Gastroesophageal sphincter (tissue), 3 donors: ENCODE measurements at regions not wholly inside any gene's neighbourhood (a gene's known extent, or its start where the extent isn't known, plus 50 kb on each side); places are given as distances from the start of the nearest gene placed in this dataset.

Source experiments
- CTCF ChIP-seq, 4 experiments: fragments of 200-600 bp in 2 of 4; fragments of 450-650 bp in 2 of 4; sonication (generic) in 1 of 4; IDR thresholded peaks; one replicate each; pipeline ENCODE4 v1.5.1; 2017 to 2019; ENCODE audit warnings: antibody characterized with exemption in 4 of 4, mild to moderate bottlenecking in 2 of 4, moderate library complexity in 2 of 4
- EP300 ChIP-seq: sonication (generic); formaldehyde crosslinking; IDR thresholded peaks from one replicate; pipeline ENCODE4 v1.6.1; 2017; ENCODE audit warnings: antibody characterized with exemption, mild to moderate bottlenecking
- POLR2A ChIP-seq, 2 donors: fragments of 450-650 bp; IDR thresholded peaks; one replicate each; pipeline ENCODE4 v1.6.1; 2017; ENCODE audit warnings: antibody characterized with exemption in 2 of 2, mild to moderate bottlenecking in 2 of 2, moderate library complexity in 1 of 2
- POLR2AphosphoS5 ChIP-seq: sonication (generic); formaldehyde crosslinking; IDR thresholded peaks from one replicate; pipeline ENCODE4 v1.6.1; 2017; ENCODE audit warnings: antibody characterized with exemption

GRCh38 chr1:230008721-230009120 is 58.3 kb upstream of the GALNT2 start:
- TF ChIP-seq EP300 = no peak
- no peak for TF ChIP-seq POLR2A (IDR thresholded peaks at IDR 0.05)
- TF ChIP-seq CTCF (IDR thresholded peaks at IDR 0.05) = no peak
- no peak for TF ChIP-seq POLR2AphosphoS5
